Cardiac muscle cell (in vitro differentiated cells and primary cell): ENCODE measurements at regions not wholly inside any gene's neighbourhood (a gene's known extent, or its start where the extent isn't known, plus 50 kb on each side); places are given as distances from the start of the nearest gene placed in this dataset.

Experiments used
- DNase-seq, 2 donors: peaks; one replicate each; pipeline versions ENCODE4 v3.0.0 to v3.0.0-alpha.2; 2010 to 2017; ENCODE audit warnings: low read depth in 1 of 2, low spot score in 1 of 2
- H3K27ac ChIP-seq: fragments of 200-600 bp; sonication (generic); 2 replicates; pipeline ENCODE4 v1.5.1; 2016
- H3K27me3 ChIP-seq: fragments of 200-600 bp; sonication (generic); 2 replicates; pipeline ENCODE4 v1.6.0; 2016; ENCODE audit warnings: control low read depth
- H3K36me3 ChIP-seq: fragments of 200-600 bp; sonication (generic); 2 replicates; pipeline ENCODE4 v1.5.1; 2016; ENCODE audit warnings: control low read depth
- H3K4me1 ChIP-seq: fragments of 200-600 bp; sonication (generic); 2 replicates; pipeline ENCODE4 v1.8.1; 2017; ENCODE audit warnings: low read depth, mild to moderate bottlenecking, mixed run types
- H3K4me3 ChIP-seq: fragments of 200-600 bp; sonication (generic); 2 replicates; pipeline ENCODE4 v1.5.1; 2016; ENCODE audit warnings: mild to moderate bottlenecking
- H3K9me3 ChIP-seq: fragments of 200-600 bp; sonication (generic); 2 replicates; pipeline ENCODE4 v1.5.1; 2017; ENCODE audit warnings: low read depth, mild to moderate bottlenecking, control low read depth
- TF ChIP-seq, protein P1 (sequence below): IDR thresholded peaks from 2 replicates; pipeline ENCODE4 v1.5.1; 2012; ENCODE audit warnings: low read depth, mild to moderate bottlenecking, low read length

DNA sequence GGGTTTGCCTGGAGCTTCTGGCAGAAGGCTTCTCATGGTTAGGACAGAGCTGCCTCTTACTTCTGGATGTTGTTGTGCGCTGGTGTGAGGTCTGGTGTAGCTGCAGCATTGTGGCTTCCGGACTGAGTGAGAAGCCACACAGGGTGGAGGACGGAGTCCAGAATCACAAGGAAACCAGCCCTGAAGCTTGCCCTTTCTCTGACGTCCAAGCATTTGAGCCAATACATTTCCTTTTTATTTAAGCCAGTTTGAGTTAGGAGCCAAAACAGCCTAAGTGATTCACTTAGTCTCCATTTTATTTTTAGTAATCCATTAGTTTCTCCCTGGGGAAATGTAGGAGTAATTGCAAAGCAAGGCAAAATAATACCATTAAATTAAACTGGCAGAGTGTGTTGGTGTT, 402.4 kb upstream of the RGS6 start:
- H3K27me3 ChIP-seq: no peaks in the 10 kb centered on the region
- no peaks in the 10 kb centered on the region for H3K9me3 ChIP-seq
- TF ChIP-seq, protein P1, sequence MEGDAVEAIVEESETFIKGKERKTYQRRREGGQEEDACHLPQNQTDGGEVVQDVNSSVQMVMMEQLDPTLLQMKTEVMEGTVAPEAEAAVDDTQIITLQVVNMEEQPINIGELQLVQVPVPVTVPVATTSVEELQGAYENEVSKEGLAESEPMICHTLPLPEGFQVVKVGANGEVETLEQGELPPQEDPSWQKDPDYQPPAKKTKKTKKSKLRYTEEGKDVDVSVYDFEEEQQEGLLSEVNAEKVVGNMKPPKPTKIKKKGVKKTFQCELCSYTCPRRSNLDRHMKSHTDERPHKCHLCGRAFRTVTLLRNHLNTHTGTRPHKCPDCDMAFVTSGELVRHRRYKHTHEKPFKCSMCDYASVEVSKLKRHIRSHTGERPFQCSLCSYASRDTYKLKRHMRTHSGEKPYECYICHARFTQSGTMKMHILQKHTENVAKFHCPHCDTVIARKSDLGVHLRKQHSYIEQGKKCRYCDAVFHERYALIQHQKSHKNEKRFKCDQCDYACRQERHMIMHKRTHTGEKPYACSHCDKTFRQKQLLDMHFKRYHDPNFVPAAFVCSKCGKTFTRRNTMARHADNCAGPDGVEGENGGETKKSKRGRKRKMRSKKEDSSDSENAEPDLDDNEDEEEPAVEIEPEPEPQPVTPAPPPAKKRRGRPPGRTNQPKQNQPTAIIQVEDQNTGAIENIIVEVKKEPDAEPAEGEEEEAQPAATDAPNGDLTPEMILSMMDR: no peak
- peak in 1 of 2 donors; percentile 85 for DNase-seq
- peaks cover 20% of the 10 kb centered on the region for H3K4me1 ChIP-seq
- H3K4me3 ChIP-seq: no peak overlapping the region
- no peaks in the 10 kb centered on the region for H3K36me3 ChIP-seq
- H3K27ac ChIP-seq: no peak overlapping the region

DNA sequence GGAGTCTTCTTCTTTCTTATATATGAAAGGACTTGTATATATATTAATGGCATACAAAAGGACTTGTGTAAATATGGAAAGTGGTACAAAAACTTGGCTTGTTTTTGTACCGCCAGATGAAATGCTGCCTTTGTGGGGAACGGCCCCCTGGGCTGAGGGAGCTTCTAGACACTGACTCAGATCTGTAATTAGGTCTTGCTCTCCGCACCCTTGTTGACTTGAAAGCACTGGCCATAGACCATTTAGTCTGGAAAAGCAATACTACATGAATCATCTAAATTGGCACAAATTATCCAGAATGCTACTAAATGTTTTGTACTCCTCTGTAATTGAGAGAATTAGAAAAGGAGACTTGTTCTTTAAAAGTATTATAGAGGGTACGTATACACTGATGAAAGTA, 399.9 kb upstream of the RGS6 start:
- Histone ChIP-seq H3K4me1 (peaks cover 25% of the 10 kb centered on the region), H3K4me3 (no peak overlapping the region), H3K36me3 (no peaks in the 10 kb centered on the region), H3K27me3 (no peaks in the 10 kb centered on the region), H3K27ac (no peak overlapping the region), H3K9me3 (no peaks in the 10 kb centered on the region)
- TF ChIP-seq, protein P1: no peak
- DNase-seq: no peak

DNA sequence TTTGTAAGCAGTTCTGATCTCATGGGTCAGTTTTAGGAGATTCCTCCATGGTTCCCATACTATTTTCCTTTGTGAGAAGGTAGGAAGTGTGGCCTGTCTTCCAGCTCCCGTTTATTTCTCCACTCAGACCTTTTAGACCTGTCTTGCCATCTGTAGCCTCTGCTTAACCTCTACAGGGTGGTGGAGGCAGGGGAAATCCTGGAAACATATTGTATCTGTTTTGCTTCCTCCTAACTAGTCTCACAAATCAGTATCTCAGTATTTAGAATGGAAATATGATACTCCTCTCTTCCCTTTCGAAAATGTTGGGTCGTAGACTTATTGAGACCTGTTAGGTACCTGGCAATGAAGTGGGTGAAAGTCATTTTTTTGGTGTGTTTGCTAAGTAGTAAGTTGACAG, 399.4 kb upstream of the RGS6 start:
- H3K27ac ChIP-seq: peak overlapping the region; percentile 33
- H3K36me3 ChIP-seq: no peaks in the 10 kb centered on the region
- H3K9me3 ChIP-seq: no peaks in the 10 kb centered on the region
- H3K4me1 ChIP-seq: peaks cover 29% of the 10 kb centered on the region
- no peak overlapping the region for H3K4me3 ChIP-seq
- no peaks in the 10 kb centered on the region for H3K27me3 ChIP-seq
- TF ChIP-seq, protein P1: no peak
- DNase-seq: no peak

DNA sequence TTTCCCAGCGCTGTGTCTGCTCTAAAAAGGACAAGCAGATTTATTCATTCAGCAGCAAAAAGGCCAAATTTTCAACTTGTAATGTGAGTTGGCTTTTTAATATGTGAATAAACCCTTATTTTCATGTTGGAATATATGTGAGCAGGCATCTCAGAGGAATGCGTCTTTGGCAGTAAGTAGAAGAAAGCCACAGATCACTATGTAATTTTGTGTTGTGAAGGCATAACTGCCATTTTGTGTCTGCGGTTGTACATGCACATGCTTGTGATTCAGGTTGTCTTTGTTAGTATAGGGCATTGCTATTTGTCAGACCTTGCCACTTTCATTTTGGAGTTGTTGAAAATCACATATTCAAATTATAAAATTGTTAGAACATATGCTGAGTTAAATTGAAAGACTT, 398.8 kb upstream of the RGS6 start:
- Histone ChIP-seq H3K9me3 (no peaks in the 10 kb centered on the region), H3K4me3 (no peak overlapping the region), H3K27me3 (no peaks in the 10 kb centered on the region), H3K4me1 (peaks cover 35% of the 10 kb centered on the region), H3K36me3 (no peaks in the 10 kb centered on the region), H3K27ac (no peak overlapping the region)
- TF ChIP-seq, protein P1: no peak
- DNase-seq: peak in 1 of 2 donors; percentile 30

DNA sequence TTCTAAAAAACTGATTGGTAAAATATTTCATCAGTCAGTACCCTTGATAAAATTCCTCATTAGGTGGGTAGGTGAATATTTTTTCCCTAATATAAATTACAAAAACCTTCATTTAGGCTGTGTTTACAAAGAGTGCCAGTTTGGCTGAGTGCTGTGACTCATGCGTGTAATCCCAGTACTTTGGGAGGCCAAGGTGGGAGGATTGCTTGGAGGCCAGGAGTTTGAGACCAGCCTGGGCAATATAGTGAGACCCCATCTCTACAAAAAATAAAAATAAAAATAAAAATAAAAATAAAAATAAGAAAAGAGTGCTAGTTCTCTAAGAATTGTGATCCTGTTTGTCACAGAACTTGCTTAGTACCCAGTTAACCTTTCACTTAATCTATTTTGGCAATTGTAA, 398.4 kb upstream of the RGS6 start:
- no peaks in the 10 kb centered on the region for H3K9me3 ChIP-seq
- H3K27ac ChIP-seq: no peak overlapping the region

More for the DNA sequence above, 398.4 kb upstream of the RGS6 start:
- H3K4me3 ChIP-seq: no peak overlapping the region
- peaks cover 39% of the 10 kb centered on the region for H3K4me1 ChIP-seq
- DNase-seq: no peak
- TF ChIP-seq, protein P1: no peak
- H3K36me3 ChIP-seq: no peaks in the 10 kb centered on the region
- no peaks in the 10 kb centered on the region for H3K27me3 ChIP-seq
